C4-2B (cell line): ENCODE measurements at regions not wholly inside any gene's neighbourhood (a gene's known extent, or its start where the extent isn't known, plus 50 kb on each side); places are given as distances from the start of the nearest gene placed in this dataset.

ENCODE experiments used
- ZFX ChIP-seq: fragments of 450-650 bp; IDR thresholded peaks from 2 replicates; pipeline ENCODE4 v1.6.1; 2017
- TF ChIP-seq, protein P1 (sequence below): fragments of 450-650 bp; conservative IDR thresholded peaks from 2 replicates; pipeline ENCODE4 v1.5.1; 2017; ENCODE audit warnings: mild to moderate bottlenecking

DNA sequence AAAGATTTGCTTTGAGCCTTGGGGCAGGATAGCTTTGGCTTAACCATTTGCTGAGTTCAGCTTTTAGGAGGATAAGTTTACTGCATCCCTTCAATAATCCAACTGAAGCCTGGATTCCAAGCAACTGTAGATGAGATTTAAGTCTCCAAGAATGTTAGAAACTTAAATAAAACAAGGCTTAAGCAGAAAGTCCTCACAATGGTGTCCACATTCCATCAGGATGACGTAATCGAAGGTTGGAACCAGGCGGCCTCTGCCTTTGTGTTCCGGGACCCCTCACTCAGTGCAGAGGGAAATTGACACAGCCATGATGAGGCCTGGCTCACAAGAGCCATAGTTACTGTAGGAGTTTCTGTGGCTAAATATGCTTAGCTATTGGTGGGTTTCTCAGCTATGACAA lies 260.4 kb downstream of the LPIN1 start:
- TF ChIP-seq, protein P1, sequence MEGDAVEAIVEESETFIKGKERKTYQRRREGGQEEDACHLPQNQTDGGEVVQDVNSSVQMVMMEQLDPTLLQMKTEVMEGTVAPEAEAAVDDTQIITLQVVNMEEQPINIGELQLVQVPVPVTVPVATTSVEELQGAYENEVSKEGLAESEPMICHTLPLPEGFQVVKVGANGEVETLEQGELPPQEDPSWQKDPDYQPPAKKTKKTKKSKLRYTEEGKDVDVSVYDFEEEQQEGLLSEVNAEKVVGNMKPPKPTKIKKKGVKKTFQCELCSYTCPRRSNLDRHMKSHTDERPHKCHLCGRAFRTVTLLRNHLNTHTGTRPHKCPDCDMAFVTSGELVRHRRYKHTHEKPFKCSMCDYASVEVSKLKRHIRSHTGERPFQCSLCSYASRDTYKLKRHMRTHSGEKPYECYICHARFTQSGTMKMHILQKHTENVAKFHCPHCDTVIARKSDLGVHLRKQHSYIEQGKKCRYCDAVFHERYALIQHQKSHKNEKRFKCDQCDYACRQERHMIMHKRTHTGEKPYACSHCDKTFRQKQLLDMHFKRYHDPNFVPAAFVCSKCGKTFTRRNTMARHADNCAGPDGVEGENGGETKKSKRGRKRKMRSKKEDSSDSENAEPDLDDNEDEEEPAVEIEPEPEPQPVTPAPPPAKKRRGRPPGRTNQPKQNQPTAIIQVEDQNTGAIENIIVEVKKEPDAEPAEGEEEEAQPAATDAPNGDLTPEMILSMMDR: no peak
- TF ChIP-seq ZFX: no peak
